Daoy (cell line): ENCODE measurements at regions not wholly inside any gene's neighbourhood (a gene's known extent, or its start where the extent isn't known, plus 50 kb on each side); places are given as distances from the start of the nearest gene placed in this dataset.

Experiments used
- DNase-seq: peaks from one replicate; pipeline ENCODE4 v3.0.0-alpha.2; 2015; ENCODE audit warnings: low read depth

- no peak for DNase-seq
Measured at GRCh38 chr5:143464723-143465490, 61.4 kb upstream of the NR3C1 start.

GRCh38 chr5:143462431-143462830 is 58.9 kb upstream of the NR3C1 start:
- DNase-seq, result no peak

GRCh38 chr5:143459433-143459832 is 55.9 kb upstream of the NR3C1 start:
- no peak for DNase-seq

GRCh38 chr5:143456952-143457547 is 53.6 kb upstream of the NR3C1 start:
- peak; percentile 57 for DNase-seq

GRCh38 chr5:143454936-143455516 is 51.5 kb upstream of the NR3C1 start:
- DNase-seq, result no peak

- DNase-seq, result no peak
Measured at GRCh38 chr5:143453720-143454119, 50.2 kb upstream of the NR3C1 start.
